ENCODE measurements at regions not wholly inside any gene's neighbourhood (a gene's known extent, or its start where the extent isn't known, plus 50 kb on each side); places are given as distances from the start of the nearest gene placed in this dataset.

DNA sequence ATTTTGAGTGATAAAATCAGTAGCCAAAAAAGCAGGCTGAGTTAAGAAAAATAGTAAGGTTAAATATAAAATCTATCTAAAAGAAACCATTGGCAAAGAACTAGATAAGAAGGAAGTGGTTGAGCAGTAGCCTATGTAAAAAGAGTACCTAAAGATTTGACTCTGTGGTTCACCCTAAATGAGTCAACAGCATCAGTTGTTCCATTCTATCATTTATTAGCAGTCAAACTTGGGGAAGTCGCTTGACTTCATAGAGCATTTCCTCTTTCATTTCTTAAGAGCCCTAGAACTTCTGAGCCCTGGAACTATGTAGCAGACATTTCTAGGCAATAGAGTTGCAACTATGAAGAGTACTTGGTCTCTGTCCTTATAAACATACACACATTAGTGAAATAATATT, 381.7 kb downstream of the NUP35 start:
- Histone ChIP-seq H3K79me2 (ENCODE audit: insufficient read depth) (no peaks in the 10 kb centered on the region), H3K9me2 (no peaks in the 10 kb centered on the region), H3K27me3 (ENCODE audit: insufficient read depth) (no peaks in the 10 kb centered on the region), H3K36me3 (replicated peaks in 1 of 2; ENCODE audit: control insufficient read depth in 1 of 2, insufficient read depth in 2 of 2, low read length in 1 of 2) (no peaks in the 10 kb centered on the region), H3K4me1 (ENCODE audit: control insufficient read depth in 1 of 2, insufficient read depth in 2 of 2, low read depth in 1 of 2, low read length in 1 of 2) (no peaks in the 10 kb centered on the region), H2AFZ (ENCODE audit: low read depth) (no peak overlapping the region), H3K9ac (no peak overlapping the region), H3K27ac (ENCODE audit: low read depth in 2 of 2, low read length in 1 of 2) (no peak overlapping the region), H3K4me3 (ENCODE audit: low read depth in 2 of 2, low read length in 1 of 2) (no peak overlapping the region), H3K9me3 (no peaks in the 10 kb centered on the region), H3K4me2 (no peak overlapping the region), H3F3A (replicated peaks; ENCODE audit: insufficient read depth) (no peaks in the 10 kb centered on the region), H4K20me1 (ENCODE audit: insufficient read depth) (no peaks in the 10 kb centered on the region)
- ChIA-PET CTCF (no interaction called here), POLR2A (no interaction called here)
- DNase-seq: no peak
- TF ChIP-seq RFX5 (IDR thresholded peaks at IDR 0.05; ENCODE audit: low read length) (no peak), YY1 (IDR thresholded peaks at IDR 0.05; ENCODE audit: low read depth) (no peak)
- WGBS (ENCODE audit: low lambda C conversion rate): 31% methylated on average over 1 of the region's 1 CpG

DNA sequence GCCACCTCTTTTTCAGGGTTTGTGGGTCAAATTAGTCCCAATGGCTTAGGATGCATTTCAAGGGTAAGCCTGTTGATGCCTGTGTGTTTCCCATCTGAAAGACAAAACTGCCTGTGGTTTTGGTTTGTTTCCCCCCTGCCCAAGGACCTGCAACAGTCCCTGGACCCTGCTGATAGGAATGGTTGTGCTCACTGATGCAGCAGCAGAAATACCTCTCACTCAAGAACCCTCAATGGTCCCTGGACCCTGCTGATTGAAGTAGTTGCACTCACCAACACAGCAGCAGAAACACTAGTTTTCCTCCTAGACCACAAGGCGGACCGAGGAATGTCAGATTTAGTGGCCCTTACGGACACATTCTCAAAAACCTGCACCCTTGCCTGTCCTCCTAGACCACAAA, 386.9 kb downstream of the NUP35 start:
- H3K27me3 ChIP-seq (ENCODE audit: insufficient read depth): no peaks in the 10 kb centered on the region
- no peak for DNase-seq
- H3K9ac ChIP-seq: no peak overlapping the region
- no peak overlapping the region for H3K4me2 ChIP-seq
- H3K27ac ChIP-seq (ENCODE audit: low read depth in 2 of 2, low read length in 1 of 2): no peak overlapping the region
- H3K79me2 ChIP-seq (ENCODE audit: insufficient read depth): no peaks in the 10 kb centered on the region
- H3K9me2 ChIP-seq: no peaks in the 10 kb centered on the region
- no peaks in the 10 kb centered on the region for H4K20me1 ChIP-seq (ENCODE audit: insufficient read depth)
- no peaks in the 10 kb centered on the region for H3K36me3 ChIP-seq (replicated peaks in 1 of 2; ENCODE audit: control insufficient read depth in 1 of 2, insufficient read depth in 2 of 2, low read length in 1 of 2)
- H3F3A ChIP-seq (replicated peaks; ENCODE audit: insufficient read depth): no peaks in the 10 kb centered on the region
- TF ChIP-seq TCF12 (IDR thresholded peaks at IDR 0.05) (no peak), RCOR1 (IDR thresholded peaks at IDR 0.05; ENCODE audit: low read length) (no peak), SIN3A (IDR thresholded peaks at IDR 0.05; ENCODE audit: borderline replicate concordance, low read depth, low read length) (no peak), TEAD4 (IDR thresholded peaks at IDR 0.05; ENCODE audit: borderline replicate concordance, insufficient read depth) (no peak), EZH2phosphoT487 (IDR thresholded peaks at IDR 0.05; ENCODE audit: borderline replicate concordance, low read depth) (no peak), TAF1 (IDR thresholded peaks at IDR 0.05; ENCODE audit: borderline replicate concordance, low read depth, low read length) (no peak), EP300 (IDR thresholded peaks at IDR 0.05; ENCODE audit: borderline replicate concordance in 1 of 2, low read depth in 1 of 2, low read length in 1 of 2) (no peak), MXI1 (IDR thresholded peaks at IDR 0.05; ENCODE audit: low read depth, low read length) (no peak), YY1 (IDR thresholded peaks at IDR 0.05; ENCODE audit: low read depth) (no peak), MEF2A (IDR thresholded peaks at IDR 0.05; ENCODE audit: borderline replicate concordance, low read depth) (no peak), NRF1 (IDR thresholded peaks at IDR 0.05; ENCODE audit: low read depth, low read length) (no peak), POLR2AphosphoS5 (IDR thresholded peaks at IDR 0.05; ENCODE audit: low read depth, low read length) (no peak), RXRA (IDR thresholded peaks at IDR 0.05; ENCODE audit: borderline replicate concordance, low read depth) (no peak)
- TF ChIP-seq, protein P1, sequence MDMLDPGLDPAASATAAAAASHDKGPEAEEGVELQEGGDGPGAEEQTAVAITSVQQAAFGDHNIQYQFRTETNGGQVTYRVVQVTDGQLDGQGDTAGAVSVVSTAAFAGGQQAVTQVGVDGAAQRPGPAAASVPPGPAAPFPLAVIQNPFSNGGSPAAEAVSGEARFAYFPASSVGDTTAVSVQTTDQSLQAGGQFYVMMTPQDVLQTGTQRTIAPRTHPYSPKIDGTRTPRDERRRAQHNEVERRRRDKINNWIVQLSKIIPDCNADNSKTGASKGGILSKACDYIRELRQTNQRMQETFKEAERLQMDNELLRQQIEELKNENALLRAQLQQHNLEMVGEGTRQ (IDR thresholded peaks at IDR 0.05; ENCODE audit: borderline replicate concordance, low read depth, low read length): no peak
- TF ChIP-seq, protein P2, sequence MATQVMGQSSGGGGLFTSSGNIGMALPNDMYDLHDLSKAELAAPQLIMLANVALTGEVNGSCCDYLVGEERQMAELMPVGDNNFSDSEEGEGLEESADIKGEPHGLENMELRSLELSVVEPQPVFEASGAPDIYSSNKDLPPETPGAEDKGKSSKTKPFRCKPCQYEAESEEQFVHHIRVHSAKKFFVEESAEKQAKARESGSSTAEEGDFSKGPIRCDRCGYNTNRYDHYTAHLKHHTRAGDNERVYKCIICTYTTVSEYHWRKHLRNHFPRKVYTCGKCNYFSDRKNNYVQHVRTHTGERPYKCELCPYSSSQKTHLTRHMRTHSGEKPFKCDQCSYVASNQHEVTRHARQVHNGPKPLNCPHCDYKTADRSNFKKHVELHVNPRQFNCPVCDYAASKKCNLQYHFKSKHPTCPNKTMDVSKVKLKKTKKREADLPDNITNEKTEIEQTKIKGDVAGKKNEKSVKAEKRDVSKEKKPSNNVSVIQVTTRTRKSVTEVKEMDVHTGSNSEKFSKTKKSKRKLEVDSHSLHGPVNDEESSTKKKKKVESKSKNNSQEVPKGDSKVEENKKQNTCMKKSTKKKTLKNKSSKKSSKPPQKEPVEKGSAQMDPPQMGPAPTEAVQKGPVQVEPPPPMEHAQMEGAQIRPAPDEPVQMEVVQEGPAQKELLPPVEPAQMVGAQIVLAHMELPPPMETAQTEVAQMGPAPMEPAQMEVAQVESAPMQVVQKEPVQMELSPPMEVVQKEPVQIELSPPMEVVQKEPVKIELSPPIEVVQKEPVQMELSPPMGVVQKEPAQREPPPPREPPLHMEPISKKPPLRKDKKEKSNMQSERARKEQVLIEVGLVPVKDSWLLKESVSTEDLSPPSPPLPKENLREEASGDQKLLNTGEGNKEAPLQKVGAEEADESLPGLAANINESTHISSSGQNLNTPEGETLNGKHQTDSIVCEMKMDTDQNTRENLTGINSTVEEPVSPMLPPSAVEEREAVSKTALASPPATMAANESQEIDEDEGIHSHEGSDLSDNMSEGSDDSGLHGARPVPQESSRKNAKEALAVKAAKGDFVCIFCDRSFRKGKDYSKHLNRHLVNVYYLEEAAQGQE (IDR thresholded peaks at IDR 0.05; ENCODE audit: low read depth, low read length): no peak
- TF ChIP-seq, protein P3, sequence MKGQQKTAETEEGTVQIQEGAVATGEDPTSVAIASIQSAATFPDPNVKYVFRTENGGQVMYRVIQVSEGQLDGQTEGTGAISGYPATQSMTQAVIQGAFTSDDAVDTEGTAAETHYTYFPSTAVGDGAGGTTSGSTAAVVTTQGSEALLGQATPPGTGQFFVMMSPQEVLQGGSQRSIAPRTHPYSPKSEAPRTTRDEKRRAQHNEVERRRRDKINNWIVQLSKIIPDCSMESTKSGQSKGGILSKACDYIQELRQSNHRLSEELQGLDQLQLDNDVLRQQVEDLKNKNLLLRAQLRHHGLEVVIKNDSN (IDR thresholded peaks at IDR 0.05; ENCODE audit: borderline replicate concordance, low read depth): no peak
- CTCF ChIA-PET: no interaction called here
- no peak overlapping the region for H2AFZ ChIP-seq (ENCODE audit: low read depth)
- no peak overlapping the region for H3K4me3 ChIP-seq (ENCODE audit: low read depth in 2 of 2, low read length in 1 of 2)
- POLR2A ChIA-PET: no interaction called here
- 13% methylated on average over 3 of the region's 3 CpGs for WGBS (ENCODE audit: low lambda C conversion rate)
- no peaks in the 10 kb centered on the region for H3K9me3 ChIP-seq
- H3K4me1 ChIP-seq (ENCODE audit: control insufficient read depth in 1 of 2, insufficient read depth in 2 of 2, low read depth in 1 of 2, low read length in 1 of 2): no peaks in the 10 kb centered on the region

Data from SK-N-SH (cell line).